AG09309 (cell line): ENCODE measurements at regions not wholly inside any gene's neighbourhood (a gene's known extent, or its start where the extent isn't known, plus 50 kb on each side); places are given as distances from the start of the nearest gene placed in this dataset.

Experiments used
- DNase-seq: peaks from one replicate; pipeline ENCODE4 v3.0.0-alpha.2; 2010; ENCODE audit warnings: low read depth
- H3K4me3 ChIP-seq: 2 replicates; pipeline ENCODE4 v1.5.1; 2011; ENCODE audit warnings: mild to moderate bottlenecking, low read depth, low read length, moderate library complexity; ENCODE audit not compliant: control insufficient read depth
- CTCF ChIP-seq: IDR thresholded peaks from 2 replicates; pipeline ENCODE4 v1.5.1; 2011; ENCODE audit warnings: mild to moderate bottlenecking, low read depth, low read length, inconsistent platforms; ENCODE audit not compliant: insufficient read depth, control insufficient read depth; ENCODE audit errors: missing control alignments

- DNase-seq = no peak
- no peak for TF ChIP-seq CTCF
- H3K4me3 ChIP-seq = no peak overlapping the region
Observed at GRCh38 chr11:104817973-104818372, 80.3 kb downstream of the CASP12 start.

GRCh38 chr11:104813532-104813931 is 84.7 kb downstream of the CASP12 start:
- TF ChIP-seq CTCF = no peak
- no peak overlapping the region for H3K4me3 ChIP-seq

GRCh38 chr11:104812103-104812788 is 86.0 kb downstream of the CASP12 start:
- no peak for DNase-seq
- no peak for TF ChIP-seq CTCF
- H3K4me3 ChIP-seq = no peak overlapping the region

More at GRCh38 chr11:104813532-104813931, 84.7 kb downstream of the CASP12 start:
- no peak for DNase-seq

- no peak for TF ChIP-seq CTCF
- no peak overlapping the region for H3K4me3 ChIP-seq
- DNase-seq = no peak
Observed at GRCh38 chr11:104803776-104804175, 94.5 kb downstream of the CASP12 start.

GRCh38 chr11:104799251-104799650 is 99.0 kb downstream of the CASP12 start:
- DNase-seq = no peak
- TF ChIP-seq CTCF = no peak
- no peak overlapping the region for H3K4me3 ChIP-seq

- no peak overlapping the region for H3K4me3 ChIP-seq
- no peak for DNase-seq
- TF ChIP-seq CTCF = no peak
Observed at GRCh38 chr11:104798789-104799188, 99.5 kb downstream of the CASP12 start.

GRCh38 chr11:104796301-104796700 is 102.0 kb downstream of the CASP12 start:
- DNase-seq = no peak
- H3K4me3 ChIP-seq = no peak overlapping the region
- TF ChIP-seq CTCF = no peak
